Panc1 (cell line): ENCODE measurements at regions not wholly inside any gene's neighbourhood (a gene's known extent, or its start where the extent isn't known, plus 50 kb on each side); places are given as distances from the start of the nearest gene placed in this dataset.

Experiments
- ATAC-seq: fragments of 200-7000 bp; cut with Tn5 transposase; 2 replicates; pipeline ENCODE4 v1.9.1; 2020; ENCODE audit warnings: mild to moderate bottlenecking, moderate library complexity
- BruUV-seq: library from RNA; stranded (reverse); fragments of 400-500 nt; replicated peaks from 2 replicates; lab custom pipeline; 2021; lab: Mats Ljungman, UMichigan
- CTCF ChIA-PET: fragments of 300-600 bp; sonication (Branson Sonifier 250); formaldehyde crosslinking; loops from one replicate; lab custom pipeline; 2022; ENCODE audit warnings: antibody characterized with exemption; lab: Charles Lee
- POLR2A ChIA-PET: fragments of 300-600 bp; sonication (Branson Sonifier 250); formaldehyde crosslinking; loops from one replicate; lab custom pipeline; 2022; ENCODE audit warnings: antibody characterized with exemption; lab: Charles Lee
- DNase-seq: peaks from one replicate; pipeline ENCODE4 v3.0.0-alpha.2; 2010; ENCODE audit warnings: low read depth, low spot score
- H3K27ac ChIP-seq: 2 replicates; pipeline ENCODE4 v1.5.1; 2011; ENCODE audit warnings: mild to moderate bottlenecking, low read length, inconsistent platforms
- H3K27me3 ChIP-seq: fragments of 200-500 bp; sonication (Bioruptor generic); 2 replicates; pipeline ENCODE4 v1.6.0; 2014; ENCODE audit warnings: low read length, inconsistent platforms; ENCODE audit not compliant: control insufficient read depth, insufficient read depth
- H3K36me3 ChIP-seq: fragments of 200-500 bp; sonication (Bioruptor generic); 2 replicates; pipeline ENCODE4 v1.5.1; 2014; ENCODE audit warnings: inconsistent platforms, mild to moderate bottlenecking, low read length, moderate library complexity; ENCODE audit not compliant: control insufficient read depth, insufficient read depth
- H3K4me1 ChIP-seq: 2 replicates; pipeline ENCODE4 v1.5.1; 2011; ENCODE audit warnings: inconsistent platforms, mild to moderate bottlenecking, low read length, moderate library complexity; ENCODE audit not compliant: control insufficient read depth, insufficient read depth
- H3K4me3 ChIP-seq, 2 experiments: 2 replicates each; pipeline ENCODE4 v1.5.1; 2011 to 2012; ENCODE audit warnings: low read depth in 2 of 2, low read length in 2 of 2, mild to moderate bottlenecking in 2 of 2, inconsistent platforms in 1 of 2, moderate library complexity in 1 of 2
- H3K9me3 ChIP-seq: fragments of 200-500 bp; sonication (Bioruptor generic); 2 replicates; pipeline ENCODE4 v1.5.1; 2014; ENCODE audit warnings: low read depth, mild to moderate bottlenecking, inconsistent platforms, low read length, moderate library complexity; ENCODE audit not compliant: control insufficient read depth, insufficient read depth
- POLR2AphosphoS5 ChIP-seq: IDR thresholded peaks from 2 replicates; pipeline ENCODE4 v1.6.1; 2012; ENCODE audit warnings: mild to moderate bottlenecking, low read depth, low read length, moderate library complexity
- SIN3A ChIP-seq: IDR thresholded peaks from 2 replicates; pipeline ENCODE4 v1.6.1; 2012; ENCODE audit warnings: low read depth, mild to moderate bottlenecking, low read length, moderate library complexity, borderline replicate concordance; ENCODE audit not compliant: insufficient read depth
- TCF7L2 ChIP-seq: IDR thresholded peaks from 2 replicates; pipeline ENCODE4 v1.6.1; 2011; ENCODE audit warnings: mild to moderate bottlenecking, low read depth, low read length, inconsistent platforms
- in situ Hi-C: cut with HindIII; loops from 2 replicates; pipeline ENCODE4 v1.10.0; 2016; ENCODE audit warnings: low sequenced_read_pairs, low pct_unique_long_range_greater_than_20kb
- intact Hi-C: fragments of 100-400 bp; cut with micrococcal nuclease; formaldehyde crosslinking; loops from one replicate; pipeline ENCODE4 v1.10.0; 2022; ENCODE audit not compliant: unreplicated experiment
- TF ChIP-seq, protein P1 (sequence below): fragments of 450-650 bp; IDR thresholded peaks from 2 replicates; pipeline ENCODE4 v1.5.1; 2017; ENCODE audit warnings: mild to moderate bottlenecking
- TF ChIP-seq, protein P2 (sequence below), 2 experiments: IDR thresholded peaks; 2 replicates each; pipeline ENCODE4 v1.6.1; 2011 to 2012; ENCODE audit warnings: low read depth in 2 of 2, control low read depth in 1 of 2, low read length in 1 of 2, mild to moderate bottlenecking in 1 of 2, moderate library complexity in 1 of 2; ENCODE audit not compliant: insufficient read depth in 1 of 2

DNA sequence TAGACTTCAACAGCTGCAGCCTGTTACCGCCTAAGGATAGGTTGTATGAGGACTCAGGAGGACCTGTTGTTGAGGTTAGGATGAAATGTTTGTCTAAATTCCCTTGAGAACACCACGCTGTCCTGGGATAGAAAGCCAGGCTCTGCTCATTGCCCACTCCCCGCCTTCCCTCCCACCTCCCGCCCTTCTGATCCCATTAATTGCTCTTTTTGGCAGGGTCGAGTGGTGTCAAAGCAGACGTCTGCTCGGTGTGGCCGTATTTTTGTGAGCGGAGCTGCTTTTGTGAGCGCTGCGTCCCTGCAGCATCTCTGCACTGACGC is 62.3 kb downstream of the SPATA31C2 start:
- DNase-seq (peak; percentile 2), ATAC-seq (peak; percentile 18; the same call in 1 of the 2 replicates)
- CTCF ChIA-PET: interaction anchor here (0.5 to 1.3 kb wide), 3 partner anchors 111 to 458 kb away, joined by 3 read pairs; no protein-coding TSS in a partner anchor
- Histone ChIP-seq H3K9me3 (no peaks in the 10 kb centered on the region), H3K27ac (peak overlapping the region; percentile 92), H3K4me3 (peak overlapping the region; percentile 50 to 62), H3K27me3 (no peaks in the 10 kb centered on the region), H3K36me3 (no peaks in the 10 kb centered on the region), H3K4me1 (peaks cover 21% of the 10 kb centered on the region)
- TF ChIP-seq POLR2AphosphoS5 (0 out of 2 replicates have a peak, but pooled peaks have one; percentile 40), SIN3A (no peak), TCF7L2 (no peak)
- TF ChIP-seq, protein P1, sequence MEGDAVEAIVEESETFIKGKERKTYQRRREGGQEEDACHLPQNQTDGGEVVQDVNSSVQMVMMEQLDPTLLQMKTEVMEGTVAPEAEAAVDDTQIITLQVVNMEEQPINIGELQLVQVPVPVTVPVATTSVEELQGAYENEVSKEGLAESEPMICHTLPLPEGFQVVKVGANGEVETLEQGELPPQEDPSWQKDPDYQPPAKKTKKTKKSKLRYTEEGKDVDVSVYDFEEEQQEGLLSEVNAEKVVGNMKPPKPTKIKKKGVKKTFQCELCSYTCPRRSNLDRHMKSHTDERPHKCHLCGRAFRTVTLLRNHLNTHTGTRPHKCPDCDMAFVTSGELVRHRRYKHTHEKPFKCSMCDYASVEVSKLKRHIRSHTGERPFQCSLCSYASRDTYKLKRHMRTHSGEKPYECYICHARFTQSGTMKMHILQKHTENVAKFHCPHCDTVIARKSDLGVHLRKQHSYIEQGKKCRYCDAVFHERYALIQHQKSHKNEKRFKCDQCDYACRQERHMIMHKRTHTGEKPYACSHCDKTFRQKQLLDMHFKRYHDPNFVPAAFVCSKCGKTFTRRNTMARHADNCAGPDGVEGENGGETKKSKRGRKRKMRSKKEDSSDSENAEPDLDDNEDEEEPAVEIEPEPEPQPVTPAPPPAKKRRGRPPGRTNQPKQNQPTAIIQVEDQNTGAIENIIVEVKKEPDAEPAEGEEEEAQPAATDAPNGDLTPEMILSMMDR: no peak
- TF ChIP-seq, protein P2, sequence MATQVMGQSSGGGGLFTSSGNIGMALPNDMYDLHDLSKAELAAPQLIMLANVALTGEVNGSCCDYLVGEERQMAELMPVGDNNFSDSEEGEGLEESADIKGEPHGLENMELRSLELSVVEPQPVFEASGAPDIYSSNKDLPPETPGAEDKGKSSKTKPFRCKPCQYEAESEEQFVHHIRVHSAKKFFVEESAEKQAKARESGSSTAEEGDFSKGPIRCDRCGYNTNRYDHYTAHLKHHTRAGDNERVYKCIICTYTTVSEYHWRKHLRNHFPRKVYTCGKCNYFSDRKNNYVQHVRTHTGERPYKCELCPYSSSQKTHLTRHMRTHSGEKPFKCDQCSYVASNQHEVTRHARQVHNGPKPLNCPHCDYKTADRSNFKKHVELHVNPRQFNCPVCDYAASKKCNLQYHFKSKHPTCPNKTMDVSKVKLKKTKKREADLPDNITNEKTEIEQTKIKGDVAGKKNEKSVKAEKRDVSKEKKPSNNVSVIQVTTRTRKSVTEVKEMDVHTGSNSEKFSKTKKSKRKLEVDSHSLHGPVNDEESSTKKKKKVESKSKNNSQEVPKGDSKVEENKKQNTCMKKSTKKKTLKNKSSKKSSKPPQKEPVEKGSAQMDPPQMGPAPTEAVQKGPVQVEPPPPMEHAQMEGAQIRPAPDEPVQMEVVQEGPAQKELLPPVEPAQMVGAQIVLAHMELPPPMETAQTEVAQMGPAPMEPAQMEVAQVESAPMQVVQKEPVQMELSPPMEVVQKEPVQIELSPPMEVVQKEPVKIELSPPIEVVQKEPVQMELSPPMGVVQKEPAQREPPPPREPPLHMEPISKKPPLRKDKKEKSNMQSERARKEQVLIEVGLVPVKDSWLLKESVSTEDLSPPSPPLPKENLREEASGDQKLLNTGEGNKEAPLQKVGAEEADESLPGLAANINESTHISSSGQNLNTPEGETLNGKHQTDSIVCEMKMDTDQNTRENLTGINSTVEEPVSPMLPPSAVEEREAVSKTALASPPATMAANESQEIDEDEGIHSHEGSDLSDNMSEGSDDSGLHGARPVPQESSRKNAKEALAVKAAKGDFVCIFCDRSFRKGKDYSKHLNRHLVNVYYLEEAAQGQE (IDR thresholded peaks at IDR 0.05; ENCODE audit: insufficient read depth in 1 of 2, low read depth in 2 of 2, low read length in 1 of 2): no peak
- BruUV-seq: no TSS peak
- POLR2A ChIA-PET: interaction anchor here (0.7 kb wide), 1 partner anchor 42 kb away, joined by 8 read pairs; no protein-coding TSS in a partner anchor
- intact Hi-C loops (loop anchor here (10.0 kb wide), 1 partner anchor 309 kb away; the partner anchor contains the start of gene SPIN1), in situ Hi-C loops (no loop called here)

DNA sequence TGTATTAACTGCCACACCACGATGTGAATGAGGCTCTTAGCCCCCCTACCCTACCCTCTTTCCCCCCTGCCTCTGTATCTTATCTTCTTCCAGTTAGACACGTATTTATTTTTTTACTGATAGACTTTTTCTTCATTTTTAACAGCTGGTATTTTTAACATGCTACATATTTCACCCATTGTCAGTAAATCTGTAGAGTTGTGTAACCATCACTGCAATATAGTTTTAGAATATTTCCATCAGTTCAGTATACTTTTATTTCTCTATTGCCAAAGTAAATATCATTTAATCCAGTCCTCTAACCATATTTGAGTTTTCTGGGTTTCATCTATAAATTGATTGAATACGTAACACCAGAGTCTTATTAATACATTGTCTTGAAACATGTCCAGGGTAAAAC is 62.8 kb downstream of the SPATA31C2 start:
- Histone ChIP-seq H3K9me3 (no peaks in the 10 kb centered on the region), H3K27me3 (no peaks in the 10 kb centered on the region), H3K36me3 (no peaks in the 10 kb centered on the region), H3K4me1 (peaks cover 21% of the 10 kb centered on the region), H3K4me3 (peak overlapping the region; percentile 50 to 62), H3K27ac (peak overlapping the region; percentile 92)
- intact Hi-C loops: loop anchor here (10.0 kb wide), 1 partner anchor 309 kb away; the partner anchor contains the start of gene SPIN1
- no peak for ATAC-seq
- ChIA-PET POLR2A (interaction anchor here (0.7 kb wide), 1 partner anchor 42 kb away, joined by 8 read pairs; no protein-coding TSS in a partner anchor), CTCF (no interaction called here)
- TF ChIP-seq SIN3A (no peak), POLR2AphosphoS5 (no peak), TCF7L2 (no peak)
- TF ChIP-seq, protein P2 (IDR thresholded peaks at IDR 0.05; ENCODE audit: insufficient read depth in 1 of 2, low read depth in 2 of 2, low read length in 1 of 2): no peak
- TF ChIP-seq, protein P1: no peak
- in situ Hi-C loops: no loop called here
- BruUV-seq: no TSS peak
- no peak for DNase-seq
